Loucy (cell line): ENCODE measurements at regions not wholly inside any gene's neighbourhood (a gene's known extent, or its start where the extent isn't known, plus 50 kb on each side); places are given as distances from the start of the nearest gene placed in this dataset.

ENCODE experiments used
- H2AFZ ChIP-seq: fragments of 200-600 bp; sonication (generic); 2 replicates; pipeline ENCODE4 v1.6.0; 2016; ENCODE audit warnings: antibody characterized with exemption, mild to moderate bottlenecking, low read length, moderate library complexity
- H3F3A ChIP-seq: fragments of 200-600 bp; 2 replicates; pipeline ENCODE4 v1.6.0; 2016; ENCODE audit warnings: antibody characterized with exemption, low read depth, mild to moderate bottlenecking
- H3K27me3 ChIP-seq: fragments of 200-600 bp; sonication (generic); 2 replicates; pipeline ENCODE4 v1.6.1; 2014; ENCODE audit warnings: low read length, mild to moderate bottlenecking; ENCODE audit not compliant: insufficient read depth, poor library complexity, severe bottlenecking
- H3K36me3 ChIP-seq: fragments of 200-600 bp; sonication (generic); 2 replicates; pipeline ENCODE4 v1.6.1; 2016; ENCODE audit warnings: low read length; ENCODE audit not compliant: insufficient read depth
- H3K4me1 ChIP-seq: fragments of 200-600 bp; sonication (generic); 2 replicates; pipeline ENCODE4 v1.5.1; 2014; ENCODE audit warnings: low read length, mild to moderate bottlenecking; ENCODE audit not compliant: insufficient read depth, poor library complexity, severe bottlenecking
- H3K4me2 ChIP-seq: fragments of 200-600 bp; sonication (generic); 2 replicates; pipeline ENCODE4 v1.6.0; 2014; ENCODE audit warnings: antibody characterized with exemption, low read length, low read depth, mild to moderate bottlenecking; ENCODE audit not compliant: poor library complexity, severe bottlenecking
- H3K4me3 ChIP-seq: fragments of 200-600 bp; sonication (generic); 2 replicates; pipeline ENCODE4 v1.5.1; 2014; ENCODE audit warnings: low read length, mild to moderate bottlenecking, mixed read lengths; ENCODE audit not compliant: poor library complexity, severe bottlenecking
- H3K79me2 ChIP-seq: fragments of 200-600 bp; sonication (generic); 2 replicates; pipeline ENCODE4 v1.6.1; 2014; ENCODE audit warnings: low read length; ENCODE audit not compliant: insufficient read depth
- H3K9ac ChIP-seq: fragments of 200-600 bp; sonication (generic); 2 replicates; pipeline ENCODE4 v1.6.0; 2014; ENCODE audit warnings: mild to moderate bottlenecking, low read depth, low read length, moderate library complexity; ENCODE audit not compliant: poor library complexity, severe bottlenecking
- H3K9me2 ChIP-seq: fragments of 200-600 bp; sonication (generic); replicated peaks from 2 replicates; pipeline ENCODE4 v1.6.1; 2016; ENCODE audit warnings: low read depth, low read length, mixed read lengths
- H3K9me3 ChIP-seq: fragments of 200-600 bp; sonication (generic); 2 replicates; pipeline ENCODE4 v1.6.1; 2014; ENCODE audit warnings: mild to moderate bottlenecking, antibody characterized with exemption, low read length, low read depth; ENCODE audit not compliant: insufficient read depth
- H4K20me1 ChIP-seq: fragments of 200-600 bp; sonication (generic); 2 replicates; pipeline ENCODE4 v1.6.0; 2014; ENCODE audit warnings: antibody characterized with exemption, low read length, mild to moderate bottlenecking; ENCODE audit not compliant: insufficient read depth, poor library complexity, severe bottlenecking
- CTCF ChIP-seq: fragments of 200-600 bp; sonication (generic); conservative IDR thresholded peaks from 2 replicates; pipeline ENCODE4 v1.5.1; 2014; ENCODE audit warnings: mild to moderate bottlenecking, antibody characterized with exemption, low read length
- EZH2phosphoT487 ChIP-seq: fragments of 200-600 bp; IDR thresholded peaks from 2 replicates; pipeline ENCODE4 v1.6.1; 2018; ENCODE audit warnings: antibody characterized with exemption, mild to moderate bottlenecking, moderate library complexity, borderline replicate concordance

- no peak for TF ChIP-seq CTCF
- no peak for TF ChIP-seq EZH2phosphoT487
- no peak overlapping the region for H3K4me3 ChIP-seq
- no peaks in the 10 kb centered on the region for H3K79me2 ChIP-seq
- H4K20me1 ChIP-seq: no peaks in the 10 kb centered on the region
- H2AFZ ChIP-seq: no peak overlapping the region
- no peak overlapping the region for H3K4me2 ChIP-seq
- H3K9ac ChIP-seq: no peak overlapping the region
- no peaks in the 10 kb centered on the region for H3K9me2 ChIP-seq
- H3K4me1 ChIP-seq: no peaks in the 10 kb centered on the region
- no peaks in the 10 kb centered on the region for H3K9me3 ChIP-seq
- H3K36me3 ChIP-seq: no peaks in the 10 kb centered on the region
- no peaks in the 10 kb centered on the region for H3K27me3 ChIP-seq
- no peaks in the 10 kb centered on the region for H3F3A ChIP-seq
Measured at GRCh38 chr3:63142681-63143080, 135.4 kb upstream of the SYNPR start.

- Histone ChIP-seq H3K79me2 (no peaks in the 10 kb centered on the region), H3K9me2 (no peaks in the 10 kb centered on the region), H3K27me3 (no peaks in the 10 kb centered on the region), H3K4me1 (no peaks in the 10 kb centered on the region), H4K20me1 (no peaks in the 10 kb centered on the region), H3K9me3 (no peaks in the 10 kb centered on the region), H3K4me3 (no peak overlapping the region), H3K4me2 (no peak overlapping the region), H3K36me3 (no peaks in the 10 kb centered on the region), H3F3A (no peaks in the 10 kb centered on the region), H3K9ac (no peak overlapping the region), H2AFZ (no peak overlapping the region)
- TF ChIP-seq EZH2phosphoT487 (no peak), CTCF (no peak)
Measured at GRCh38 chr3:63146154-63146553, 132.0 kb upstream of the SYNPR start.

GRCh38 chr3:63150880-63151279 lies 127.2 kb upstream of the SYNPR start:
- Histone ChIP-seq H3K4me2 (no peak overlapping the region), H4K20me1 (no peaks in the 10 kb centered on the region), H3K9me3 (no peaks in the 10 kb centered on the region), H3K36me3 (no peaks in the 10 kb centered on the region), H3F3A (no peaks in the 10 kb centered on the region), H3K79me2 (no peaks in the 10 kb centered on the region), H2AFZ (no peak overlapping the region), H3K4me1 (no peaks in the 10 kb centered on the region), H3K9me2 (no peaks in the 10 kb centered on the region), H3K4me3 (no peak overlapping the region), H3K27me3 (no peaks in the 10 kb centered on the region), H3K9ac (no peak overlapping the region)
- TF ChIP-seq CTCF (no peak), EZH2phosphoT487 (no peak)
